ENCODE measurements at regions not wholly inside any gene's neighbourhood (a gene's known extent, or its start where the extent isn't known, plus 50 kb on each side); places are given as distances from the start of the nearest gene placed in this dataset.

GRCh38 chr1:218711884-218712674, 366.9 kb downstream of the TGFB2 start:
- no peak for TF ChIP-seq CTCF (IDR thresholded peaks at IDR 0.05)
- TF ChIP-seq POLR2A (IDR thresholded peaks at IDR 0.05): no peak
- TF ChIP-seq POLR2AphosphoS5 (IDR thresholded peaks at IDR 0.05): no peak
- no peak for TF ChIP-seq EP300 (IDR thresholded peaks at IDR 0.05)

All from upper lobe of left lung (tissue), 4 donors.